Neural cell (in vitro differentiated cells): ENCODE measurements at regions not wholly inside any gene's neighbourhood (a gene's known extent, or its start where the extent isn't known, plus 50 kb on each side); places are given as distances from the start of the nearest gene placed in this dataset.

Source experiments
- H2AFZ ChIP-seq: fragments of 200-600, 300-800 bp; sonication (generic), shearing (Covaris generic); 2 replicates; pipeline ENCODE4 v1.6.0; 2014; ENCODE audit warnings: low read depth, mild to moderate bottlenecking, antibody characterized with exemption, low read length, moderate library complexity
- H3F3A ChIP-seq: fragments of 200-600 bp; shearing (Covaris generic); 2 replicates; pipeline ENCODE4 v1.6.1; 2016; ENCODE audit warnings: mild to moderate bottlenecking, moderate library complexity, mixed read lengths, antibody characterized with exemption, low read length; ENCODE audit not compliant: insufficient read depth, poor library complexity, severe bottlenecking
- H3K27ac ChIP-seq: fragments of 200-600, 300-800 bp; sonication (generic), shearing (Covaris generic); 2 replicates; pipeline ENCODE4 v1.5.1; 2014; ENCODE audit warnings: mild to moderate bottlenecking, low read length, moderate library complexity
- H3K27me3 ChIP-seq: fragments of 300-800, 200-600 bp; sonication (generic), shearing (Covaris generic); 2 replicates; pipeline ENCODE4 v1.6.0; 2014; ENCODE audit warnings: mild to moderate bottlenecking, low read depth, low read length, moderate library complexity; ENCODE audit not compliant: insufficient read depth
- H3K36me3 ChIP-seq: fragments of 300-800, 200-600 bp; sonication (generic), shearing (Covaris generic); 2 replicates; pipeline ENCODE4 v1.5.1; 2014; ENCODE audit warnings: mild to moderate bottlenecking, antibody characterized with exemption, low read length, moderate library complexity; ENCODE audit not compliant: insufficient read depth
- H3K4me2 ChIP-seq: fragments of 300-800, 200-600 bp; sonication (generic), shearing (Covaris generic); 2 replicates; pipeline ENCODE4 v1.6.0; 2014; ENCODE audit warnings: mild to moderate bottlenecking, low read length
- H3K4me3 ChIP-seq: fragments of 300-800, 200-600 bp; sonication (generic), shearing (Covaris generic); 2 replicates; pipeline ENCODE4 v1.5.1; 2014; ENCODE audit warnings: mild to moderate bottlenecking, low read length, moderate library complexity
- H3K79me2 ChIP-seq: fragments of 200-600 bp; shearing (Covaris generic); replicated peaks from 2 replicates; pipeline ENCODE4 v1.6.0; 2014; ENCODE audit warnings: mild to moderate bottlenecking, low read length, moderate library complexity; ENCODE audit not compliant: insufficient read depth
- H3K9ac ChIP-seq: fragments of 300-800, 200-600 bp; sonication (generic), shearing (Covaris generic); 2 replicates; pipeline ENCODE4 v1.6.1; 2016; ENCODE audit warnings: mild to moderate bottlenecking, low read length, mixed read lengths
- H3K9me2 ChIP-seq: fragments of 200-600 bp; shearing (Covaris generic); 2 replicates; pipeline ENCODE4 v1.6.1; 2016; ENCODE audit warnings: mild to moderate bottlenecking, low read length, mixed read lengths; ENCODE audit not compliant: insufficient read depth
- H3K9me3 ChIP-seq: fragments of 200-600, 300-800 bp; sonication (generic), shearing (Covaris generic); 2 replicates; pipeline ENCODE4 v1.6.1; 2016; ENCODE audit warnings: mild to moderate bottlenecking, mixed run types, low read length, moderate library complexity, mixed read lengths
- H4K20me1 ChIP-seq: fragments of 200-600 bp; shearing (Covaris generic); 2 replicates; pipeline ENCODE4 v1.6.1; 2016; ENCODE audit warnings: mild to moderate bottlenecking, mixed run types; ENCODE audit not compliant: insufficient read depth
- CTCF ChIP-seq: fragments of 450-650 bp; IDR thresholded peaks from 2 replicates; pipeline ENCODE4 v1.5.1; 2014; ENCODE audit warnings: antibody characterized with exemption, mild to moderate bottlenecking, moderate library complexity; ENCODE audit not compliant: poor library complexity, severe bottlenecking
- EP300 ChIP-seq: fragments of 450-650 bp; conservative IDR thresholded peaks from 2 replicates; pipeline ENCODE4 v1.6.1; 2014; ENCODE audit warnings: antibody characterized with exemption, mild to moderate bottlenecking, moderate library complexity; ENCODE audit not compliant: poor library complexity, severe bottlenecking
- EZH2 ChIP-seq: fragments of 200-600, 300-800 bp; shearing (Covaris generic), sonication (generic); IDR thresholded peaks from 2 replicates; pipeline ENCODE4 v1.6.1; 2014; ENCODE audit warnings: antibody characterized with exemption, low read length, borderline replicate concordance, mild to moderate bottlenecking; ENCODE audit not compliant: insufficient read depth, poor library complexity, severe bottlenecking
- MXI1 ChIP-seq: fragments of 450-650 bp; conservative IDR thresholded peaks from 2 replicates; pipeline ENCODE4 v1.6.1; 2014; ENCODE audit warnings: antibody characterized with exemption, mild to moderate bottlenecking; ENCODE audit not compliant: poor library complexity, severe bottlenecking
- POLR2AphosphoS5 ChIP-seq: IDR thresholded peaks from 2 replicates; pipeline ENCODE4 v1.6.1; 2012
- RAD21 ChIP-seq: fragments of 450-650 bp; conservative IDR thresholded peaks from 2 replicates; pipeline ENCODE4 v1.6.1; 2014; ENCODE audit warnings: antibody characterized with exemption, mild to moderate bottlenecking, moderate library complexity
- REST ChIP-seq: IDR thresholded peaks from 2 replicates; pipeline ENCODE4 v1.6.1; 2012; ENCODE audit warnings: borderline replicate concordance
- SMC3 ChIP-seq: fragments of 450-650 bp; conservative IDR thresholded peaks from 2 replicates; pipeline ENCODE4 v1.6.1; 2014; ENCODE audit warnings: antibody characterized with exemption, mild to moderate bottlenecking, moderate library complexity; ENCODE audit not compliant: poor library complexity
- TAF1 ChIP-seq: IDR thresholded peaks from 2 replicates; pipeline ENCODE4 v1.6.1; 2012; ENCODE audit warnings: low read depth

GRCh38 chr15:93378558-93378957 is 289.5 kb upstream of the RGMA start:
- no peaks in the 10 kb centered on the region for H3K27me3 ChIP-seq
- H2AFZ ChIP-seq: no peak overlapping the region
- no peaks in the 10 kb centered on the region for H3K9me2 ChIP-seq
- H3K36me3 ChIP-seq: no peaks in the 10 kb centered on the region
- TF ChIP-seq RAD21: no peak
- no peak for TF ChIP-seq EZH2
- TF ChIP-seq MXI1: no peak
- TF ChIP-seq REST: no peak
- TF ChIP-seq SMC3: no peak
- no peak for TF ChIP-seq CTCF
- TF ChIP-seq POLR2AphosphoS5: no peak
- no peak for TF ChIP-seq EP300
- no peak for TF ChIP-seq TAF1
- H3K79me2 ChIP-seq: no peaks in the 10 kb centered on the region
- H3K9me3 ChIP-seq: no peaks in the 10 kb centered on the region
- H3K4me2 ChIP-seq: no peak overlapping the region
- no peaks in the 10 kb centered on the region for H3F3A ChIP-seq
- H3K27ac ChIP-seq: no peak overlapping the region
- H3K9ac ChIP-seq: no peak overlapping the region
- no peak overlapping the region for H3K4me3 ChIP-seq
- H4K20me1 ChIP-seq: no peaks in the 10 kb centered on the region

- Histone ChIP-seq H3K79me2 (no peaks in the 10 kb centered on the region), H3K27me3 (no peaks in the 10 kb centered on the region), H3K36me3 (no peaks in the 10 kb centered on the region), H3F3A (no peaks in the 10 kb centered on the region), H3K9me2 (no peaks in the 10 kb centered on the region), H3K4me3 (no peak overlapping the region), H3K9me3 (no peaks in the 10 kb centered on the region), H2AFZ (no peak overlapping the region), H4K20me1 (no peaks in the 10 kb centered on the region), H3K27ac (no peak overlapping the region), H3K4me2 (no peak overlapping the region), H3K9ac (no peak overlapping the region)
- no peak for TF ChIP-seq SMC3
- TF ChIP-seq CTCF: no peak
- TF ChIP-seq REST: no peak
- no peak for TF ChIP-seq MXI1
- no peak for TF ChIP-seq EP300
Observed at GRCh38 chr15:93372865-93373223, 283.8 kb upstream of the RGMA start.
